HUES64 (cell line): ENCODE measurements at regions not wholly inside any gene's neighbourhood (a gene's known extent, or its start where the extent isn't known, plus 50 kb on each side); places are given as distances from the start of the nearest gene placed in this dataset.

Source experiments
- H3K27ac ChIP-seq: 2 replicates; pipeline ENCODE4 v1.7.0; 2013; ENCODE audit warnings: low read depth, low read length, inconsistent platforms
- H3K27me3 ChIP-seq: 2 replicates; pipeline ENCODE4 v1.6.1; 2013; ENCODE audit warnings: mild to moderate bottlenecking, low read length; ENCODE audit not compliant: insufficient read depth
- H3K36me3 ChIP-seq: 2 replicates; pipeline ENCODE4 v1.6.1; 2013; ENCODE audit warnings: mild to moderate bottlenecking, low read length; ENCODE audit not compliant: insufficient read depth
- H3K4me1 ChIP-seq: 2 replicates; pipeline ENCODE4 v1.6.1; 2013; ENCODE audit warnings: mild to moderate bottlenecking, low read length, moderate library complexity; ENCODE audit not compliant: insufficient read depth
- H3K4me3 ChIP-seq: 2 replicates; pipeline ENCODE4 v1.5.1; 2013; ENCODE audit warnings: mild to moderate bottlenecking, low read length, moderate library complexity
- H3K9ac ChIP-seq: 2 replicates; pipeline ENCODE4 v1.6.1; 2013; ENCODE audit warnings: mild to moderate bottlenecking, low read depth, low read length
- H3K9me3 ChIP-seq: 2 replicates; pipeline ENCODE4 v1.6.1; 2013; ENCODE audit warnings: low read depth, low read length; ENCODE audit not compliant: insufficient read depth
- WGBS: fragments of 150-250, 120-280 bp; methylation state at CpG from one replicate; pipeline ENCODE4 v1.1.7; 2013; ENCODE audit warnings: missing lambda C conversion rate; 5-methylcytosine and 5-hydroxymethylcytosine counted together

- no peaks in the 10 kb centered on the region for H3K27me3 ChIP-seq
- peaks cover 12% of the 10 kb centered on the region; the same call in 1 of the 2 replicates for H3K4me1 ChIP-seq
- no peaks in the 10 kb centered on the region for H3K36me3 ChIP-seq
- no peak overlapping the region for H3K9ac ChIP-seq
- H3K9me3 ChIP-seq: no peaks in the 10 kb centered on the region
- H3K4me3 ChIP-seq: no peak overlapping the region
- WGBS: 90% methylated on average over 6 of the region's 6 CpGs
- H3K27ac ChIP-seq: no peak overlapping the region
Measured at GRCh38 chr5:4636378-4636777, 503.8 kb upstream of the ADAMTS16 start.

- Histone ChIP-seq H3K27me3 (no peaks in the 10 kb centered on the region), H3K27ac (no peak overlapping the region), H3K9ac (no peak overlapping the region), H3K4me1 (peaks cover 12% of the 10 kb centered on the region; the same call in 1 of the 2 replicates), H3K36me3 (no peaks in the 10 kb centered on the region), H3K9me3 (peaks cover 4% of the 10 kb centered on the region; the same call in 1 of the 2 replicates), H3K4me3 (no peak overlapping the region)
- 89% methylated on average over 11 of the region's 11 CpGs for WGBS
Measured at GRCh38 chr5:4639946-4640345, 500.2 kb upstream of the ADAMTS16 start.

GRCh38 chr5:4640795-4641194, 499.3 kb upstream of the ADAMTS16 start:
- Histone ChIP-seq H3K27ac (no peak overlapping the region), H3K9me3 (peaks cover 4% of the 10 kb centered on the region; the same call in 1 of the 2 replicates), H3K4me3 (no peak overlapping the region), H3K27me3 (no peaks in the 10 kb centered on the region), H3K9ac (no peak overlapping the region), H3K36me3 (no peaks in the 10 kb centered on the region), H3K4me1 (peaks cover 12% of the 10 kb centered on the region; the same call in 1 of the 2 replicates)
- WGBS: 74% methylated on average over 2 of the region's 2 CpGs

- H3K27me3 ChIP-seq: no peaks in the 10 kb centered on the region
- H3K9me3 ChIP-seq: peaks cover 4% of the 10 kb centered on the region; the same call in 1 of the 2 replicates
- 100% methylated on average over 1 of the region's 1 CpG for WGBS
- no peak overlapping the region for H3K27ac ChIP-seq
- H3K36me3 ChIP-seq: no peaks in the 10 kb centered on the region
- H3K4me3 ChIP-seq: no peak overlapping the region
- H3K4me1 ChIP-seq: 0 out of 2 replicates have a peak, but pooled peaks cover 3% of the 10 kb centered on the region
- no peak overlapping the region for H3K9ac ChIP-seq
Measured at GRCh38 chr5:4642525-4642924, 497.6 kb upstream of the ADAMTS16 start.

- H3K36me3 ChIP-seq: no peaks in the 10 kb centered on the region
- no peak overlapping the region for H3K9ac ChIP-seq
- no peaks in the 10 kb centered on the region for H3K27me3 ChIP-seq
- WGBS: 90% methylated on average over 1 of the region's 2 CpGs
- H3K4me3 ChIP-seq: no peak overlapping the region
- H3K9me3 ChIP-seq: peaks cover 4% of the 10 kb centered on the region; the same call in 1 of the 2 replicates
- 0 out of 2 replicates have a peak, but pooled peaks cover 3% of the 10 kb centered on the region for H3K4me1 ChIP-seq
- no peak overlapping the region for H3K27ac ChIP-seq
Measured at GRCh38 chr5:4643190-4643589, 496.9 kb upstream of the ADAMTS16 start.

- H3K9ac ChIP-seq: no peak overlapping the region
- 95% methylated on average over 17 of the region's 17 CpGs for WGBS
- 0 out of 2 replicates have a peak, but pooled peaks cover 3% of the 10 kb centered on the region for H3K4me1 ChIP-seq
- no peaks in the 10 kb centered on the region for H3K36me3 ChIP-seq
- no peak overlapping the region for H3K4me3 ChIP-seq
- no peak overlapping the region for H3K27ac ChIP-seq
- no peaks in the 10 kb centered on the region for H3K27me3 ChIP-seq
- peaks cover 4% of the 10 kb centered on the region; the same call in 1 of the 2 replicates for H3K9me3 ChIP-seq
Measured at GRCh38 chr5:4643960-4644359, 496.2 kb upstream of the ADAMTS16 start.

- WGBS: 98% methylated on average over 5 of the region's 8 CpGs
Measured at GRCh38 chr5:4646715-4647375, 493.3 kb upstream of the ADAMTS16 start.

GRCh38 chr5:4647955-4648354, 492.2 kb upstream of the ADAMTS16 start:
- Histone ChIP-seq H3K4me1 (no peaks in the 10 kb centered on the region), H3K27ac (no peak overlapping the region), H3K9ac (no peak overlapping the region), H3K36me3 (no peaks in the 10 kb centered on the region), H3K27me3 (no peaks in the 10 kb centered on the region), H3K4me3 (no peak overlapping the region), H3K9me3 (peaks cover 3% of the 10 kb centered on the region; the same call in 1 of the 2 replicates)
- 95% methylated on average over 7 of the region's 7 CpGs for WGBS

More at GRCh38 chr5:4646715-4647375, 493.3 kb upstream of the ADAMTS16 start:
- Histone ChIP-seq H3K27me3 (no peaks in the 10 kb centered on the region), H3K36me3 (no peaks in the 10 kb centered on the region), H3K4me1 (no peaks in the 10 kb centered on the region), H3K9me3 (peaks cover 4% of the 10 kb centered on the region; the same call in 1 of the 2 replicates), H3K9ac (no peak overlapping the region), H3K27ac (no peak overlapping the region), H3K4me3 (no peak overlapping the region)

GRCh38 chr5:4651806-4652565, 488.1 kb upstream of the ADAMTS16 start:
- Histone ChIP-seq H3K9ac (no peak overlapping the region), H3K4me1 (no peaks in the 10 kb centered on the region), H3K27ac (no peak overlapping the region), H3K4me3 (no peak overlapping the region), H3K36me3 (no peaks in the 10 kb centered on the region), H3K9me3 (no peaks in the 10 kb centered on the region), H3K27me3 (no peaks in the 10 kb centered on the region)
- WGBS: 95% methylated on average over 6 of the region's 6 CpGs

GRCh38 chr5:4653475-4653874, 486.7 kb upstream of the ADAMTS16 start:
- H3K27ac ChIP-seq: no peak overlapping the region
- no peak overlapping the region for H3K4me3 ChIP-seq
- no peak overlapping the region for H3K9ac ChIP-seq
- no peaks in the 10 kb centered on the region for H3K27me3 ChIP-seq
- H3K36me3 ChIP-seq: no peaks in the 10 kb centered on the region
- H3K9me3 ChIP-seq: no peaks in the 10 kb centered on the region
- WGBS: 94% methylated on average over 1 of the region's 1 CpG
- no peaks in the 10 kb centered on the region for H3K4me1 ChIP-seq

GRCh38 chr5:4659851-4660250, 480.3 kb upstream of the ADAMTS16 start:
- H3K27ac ChIP-seq: no peak overlapping the region
- H3K4me1 ChIP-seq: no peaks in the 10 kb centered on the region
- no peak overlapping the region for H3K9ac ChIP-seq
- no peaks in the 10 kb centered on the region for H3K27me3 ChIP-seq
- 100% methylated on average over 1 of the region's 1 CpG for WGBS
- H3K9me3 ChIP-seq: no peaks in the 10 kb centered on the region
- no peak overlapping the region for H3K4me3 ChIP-seq
- no peaks in the 10 kb centered on the region for H3K36me3 ChIP-seq
